ENCODE measurements at regions not wholly inside any gene's neighbourhood (a gene's known extent, or its start where the extent isn't known, plus 50 kb on each side); places are given as distances from the start of the nearest gene placed in this dataset.
"Not testable (repeated sequence)": the region's sequence is repeated elsewhere in the genome, so short reads cannot be mapped to it uniquely, and the experiment has no call there.

- no peak for DNase-seq (ENCODE audit: low read depth)
These were observed 236.4 kb downstream of the TFEC start for GRCh38 chr7:115793958-115794702.

GRCh38 chr7:115789901-115790300 is 240.7 kb downstream of the TFEC start:
- DNase-seq (ENCODE audit: low read depth), result no peak

GRCh38 chr7:115789473-115789872 is 241.1 kb downstream of the TFEC start:
- DNase-seq (ENCODE audit: low read depth), result not testable (repeated sequence)

GRCh38 chr7:115782696-115783490 is 247.7 kb downstream of the TFEC start:
- no peak for DNase-seq (ENCODE audit: low read depth)

GRCh38 chr7:115779561-115779960 is 251.0 kb downstream of the TFEC start:
- DNase-seq (ENCODE audit: low read depth), result peak; percentile 43

GRCh38 chr7:115775981-115776380 is 254.6 kb downstream of the TFEC start:
- no peak for DNase-seq (ENCODE audit: low read depth)

- DNase-seq (ENCODE audit: low read depth), result no peak
These were observed 267.2 kb downstream of the TFEC start for GRCh38 chr7:115763347-115763746.

- DNase-seq (ENCODE audit: low read depth), result no peak
These were observed 272.5 kb downstream of the TFEC start for GRCh38 chr7:115758025-115758424.

- DNase-seq (ENCODE audit: low read depth), result no peak
These were observed 276.3 kb downstream of the TFEC start for GRCh38 chr7:115754226-115754625.

GRCh38 chr7:115749924-115750323 is 280.6 kb downstream of the TFEC start:
- DNase-seq (ENCODE audit: low read depth), result peak; percentile 15

GRCh38 chr7:115748123-115748738 is 282.3 kb downstream of the TFEC start:
- DNase-seq (ENCODE audit: low read depth), result no peak

- DNase-seq (ENCODE audit: low read depth), result no peak
These were observed 283.4 kb downstream of the TFEC start for GRCh38 chr7:115747174-115747573.

GRCh38 chr7:115740043-115740442 is 290.5 kb downstream of the TFEC start:
- no peak for DNase-seq (ENCODE audit: low read depth)

- DNase-seq (ENCODE audit: low read depth), result no peak
These were observed 295.9 kb downstream of the TFEC start for GRCh38 chr7:115734641-115735040.

- DNase-seq (ENCODE audit: low read depth), result no peak
These were observed 298.6 kb downstream of the TFEC start for GRCh38 chr7:115731796-115732471.

- no peak for DNase-seq (ENCODE audit: low read depth)
These were observed 302.0 kb downstream of the TFEC start for GRCh38 chr7:115728518-115728917.

- DNase-seq (ENCODE audit: low read depth), result peak; percentile 35
These were observed 306.0 kb downstream of the TFEC start for GRCh38 chr7:115724400-115725056.

- no peak for DNase-seq (ENCODE audit: low read depth)
These were observed 308.1 kb downstream of the TFEC start for GRCh38 chr7:115722302-115722977.

GRCh38 chr7:115721293-115722217 is 309.0 kb downstream of the TFEC start:
- DNase-seq (ENCODE audit: low read depth), result no peak

GRCh38 chr7:115719963-115720362 is 310.6 kb downstream of the TFEC start:
- no peak for DNase-seq (ENCODE audit: low read depth)
